ENCODE measurements at regions not wholly inside any gene's neighbourhood (a gene's known extent, or its start where the extent isn't known, plus 50 kb on each side); places are given as distances from the start of the nearest gene placed in this dataset.

GRCh38 chr12:94701711-94702110, 51.4 kb upstream of the TMCC3 start:
- H3K4me2 ChIP-seq (ENCODE audit: low read length) = no peak overlapping the region
- no peaks in the 10 kb centered on the region for H3K79me2 ChIP-seq (replicated peaks; ENCODE audit: insufficient read depth, low read length)
- H2AFZ ChIP-seq (ENCODE audit: low read depth, low read length) = no peak overlapping the region
- H3K9me3 ChIP-seq (ENCODE audit: low read length) = no peaks in the 10 kb centered on the region
- H3K27me3 ChIP-seq (ENCODE audit: insufficient read depth, low read depth, low read length) = no peaks in the 10 kb centered on the region
- H4K20me1 ChIP-seq (ENCODE audit: insufficient read depth) = no peaks in the 10 kb centered on the region
- TF ChIP-seq POLR2AphosphoS5 (IDR thresholded peaks at IDR 0.05) (no peak), RAD21 (conservative IDR thresholded peaks at IDR 0.05) (no peak), TAF1 (IDR thresholded peaks at IDR 0.05; ENCODE audit: low read depth) (no peak), EP300 (conservative IDR thresholded peaks at IDR 0.05; ENCODE audit: poor library complexity, severe bottlenecking) (no peak), EZH2 (IDR thresholded peaks at IDR 0.05; ENCODE audit: borderline replicate concordance, insufficient read depth, low read length, poor library complexity, severe bottlenecking) (no peak), MXI1 (conservative IDR thresholded peaks at IDR 0.05; ENCODE audit: poor library complexity, severe bottlenecking) (no peak), CTCF (IDR thresholded peaks at IDR 0.05; ENCODE audit: poor library complexity, severe bottlenecking) (no peak), SMC3 (conservative IDR thresholded peaks at IDR 0.05; ENCODE audit: poor library complexity) (no peak)
- TF ChIP-seq, protein P1, sequence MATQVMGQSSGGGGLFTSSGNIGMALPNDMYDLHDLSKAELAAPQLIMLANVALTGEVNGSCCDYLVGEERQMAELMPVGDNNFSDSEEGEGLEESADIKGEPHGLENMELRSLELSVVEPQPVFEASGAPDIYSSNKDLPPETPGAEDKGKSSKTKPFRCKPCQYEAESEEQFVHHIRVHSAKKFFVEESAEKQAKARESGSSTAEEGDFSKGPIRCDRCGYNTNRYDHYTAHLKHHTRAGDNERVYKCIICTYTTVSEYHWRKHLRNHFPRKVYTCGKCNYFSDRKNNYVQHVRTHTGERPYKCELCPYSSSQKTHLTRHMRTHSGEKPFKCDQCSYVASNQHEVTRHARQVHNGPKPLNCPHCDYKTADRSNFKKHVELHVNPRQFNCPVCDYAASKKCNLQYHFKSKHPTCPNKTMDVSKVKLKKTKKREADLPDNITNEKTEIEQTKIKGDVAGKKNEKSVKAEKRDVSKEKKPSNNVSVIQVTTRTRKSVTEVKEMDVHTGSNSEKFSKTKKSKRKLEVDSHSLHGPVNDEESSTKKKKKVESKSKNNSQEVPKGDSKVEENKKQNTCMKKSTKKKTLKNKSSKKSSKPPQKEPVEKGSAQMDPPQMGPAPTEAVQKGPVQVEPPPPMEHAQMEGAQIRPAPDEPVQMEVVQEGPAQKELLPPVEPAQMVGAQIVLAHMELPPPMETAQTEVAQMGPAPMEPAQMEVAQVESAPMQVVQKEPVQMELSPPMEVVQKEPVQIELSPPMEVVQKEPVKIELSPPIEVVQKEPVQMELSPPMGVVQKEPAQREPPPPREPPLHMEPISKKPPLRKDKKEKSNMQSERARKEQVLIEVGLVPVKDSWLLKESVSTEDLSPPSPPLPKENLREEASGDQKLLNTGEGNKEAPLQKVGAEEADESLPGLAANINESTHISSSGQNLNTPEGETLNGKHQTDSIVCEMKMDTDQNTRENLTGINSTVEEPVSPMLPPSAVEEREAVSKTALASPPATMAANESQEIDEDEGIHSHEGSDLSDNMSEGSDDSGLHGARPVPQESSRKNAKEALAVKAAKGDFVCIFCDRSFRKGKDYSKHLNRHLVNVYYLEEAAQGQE (IDR thresholded peaks at IDR 0.05; ENCODE audit: borderline replicate concordance) = no peak
- H3K4me3 ChIP-seq (ENCODE audit: low read length) = no peak overlapping the region
- no peak overlapping the region for H3K27ac ChIP-seq (ENCODE audit: low read length)
- no peak overlapping the region for H3K9ac ChIP-seq (ENCODE audit: low read length)
- no peaks in the 10 kb centered on the region for H3F3A ChIP-seq (ENCODE audit: insufficient read depth, low read length, poor library complexity, severe bottlenecking)
- no peaks in the 10 kb centered on the region for H3K36me3 ChIP-seq (ENCODE audit: insufficient read depth, low read length)
- H3K9me2 ChIP-seq (ENCODE audit: insufficient read depth, low read length) = no peaks in the 10 kb centered on the region

DNA sequence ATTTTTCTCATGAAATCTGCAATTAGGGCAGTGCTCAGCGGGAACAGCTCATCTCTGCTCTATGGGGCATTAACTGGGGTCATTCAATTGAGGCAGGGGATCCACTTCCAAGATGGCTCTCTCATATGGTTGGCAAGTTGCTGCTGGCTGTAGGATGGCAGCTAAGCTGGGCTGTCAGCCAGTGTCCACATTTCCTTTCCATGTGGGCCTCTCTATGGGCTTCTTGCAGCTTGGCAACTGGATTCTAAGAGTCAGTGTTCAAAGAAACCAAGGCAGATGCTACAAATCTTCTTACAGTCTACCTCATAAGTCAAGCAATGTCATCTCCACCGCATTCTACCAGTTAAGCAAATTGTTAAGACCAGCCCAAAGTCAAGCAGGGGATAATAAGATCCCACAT, 50.3 kb upstream of the TMCC3 start:
- Histone ChIP-seq H4K20me1 (ENCODE audit: insufficient read depth) (no peaks in the 10 kb centered on the region), H3F3A (ENCODE audit: insufficient read depth, low read length, poor library complexity, severe bottlenecking) (no peaks in the 10 kb centered on the region), H3K36me3 (ENCODE audit: insufficient read depth, low read length) (no peaks in the 10 kb centered on the region), H2AFZ (ENCODE audit: low read depth, low read length) (no peak overlapping the region), H3K9me3 (ENCODE audit: low read length) (no peaks in the 10 kb centered on the region), H3K27me3 (ENCODE audit: insufficient read depth, low read depth, low read length) (no peaks in the 10 kb centered on the region), H3K9ac (ENCODE audit: low read length) (no peak overlapping the region), H3K4me3 (ENCODE audit: low read length) (no peak overlapping the region), H3K4me2 (ENCODE audit: low read length) (no peak overlapping the region), H3K9me2 (ENCODE audit: insufficient read depth, low read length) (no peaks in the 10 kb centered on the region), H3K79me2 (replicated peaks; ENCODE audit: insufficient read depth, low read length) (no peaks in the 10 kb centered on the region), H3K27ac (ENCODE audit: low read length) (no peak overlapping the region)
- no peak for TF ChIP-seq MXI1 (conservative IDR thresholded peaks at IDR 0.05; ENCODE audit: poor library complexity, severe bottlenecking)
- TF ChIP-seq EP300 (conservative IDR thresholded peaks at IDR 0.05; ENCODE audit: poor library complexity, severe bottlenecking) = no peak
- TF ChIP-seq EZH2 (IDR thresholded peaks at IDR 0.05; ENCODE audit: borderline replicate concordance, insufficient read depth, low read length, poor library complexity, severe bottlenecking) = no peak
- no peak for TF ChIP-seq POLR2AphosphoS5 (IDR thresholded peaks at IDR 0.05)
